ENCODE measurements at regions not wholly inside any gene's neighbourhood (a gene's known extent, or its start where the extent isn't known, plus 50 kb on each side); places are given as distances from the start of the nearest gene placed in this dataset.

DNA sequence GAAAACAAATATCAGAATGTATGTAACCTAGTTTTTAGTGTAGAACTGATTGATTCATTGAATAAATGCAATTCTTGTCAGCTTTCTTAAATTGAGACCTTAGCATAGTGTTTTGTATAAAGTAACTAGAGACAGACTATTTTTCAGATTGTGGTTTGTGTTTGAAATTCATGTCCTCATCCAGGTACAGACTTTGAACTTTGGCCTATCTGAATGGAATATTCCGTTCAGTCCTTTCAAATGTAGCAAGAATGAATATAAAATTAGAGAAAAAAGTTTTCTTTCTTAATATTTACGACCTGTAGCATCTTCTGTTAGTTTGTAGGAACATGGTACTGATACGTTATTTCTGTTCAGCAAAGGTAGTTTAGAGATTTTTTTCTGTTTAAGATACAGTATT lies 378.4 kb upstream of the RGS6 start:
- no peaks in the 10 kb centered on the region for H3K36me3 ChIP-seq
- H3K9me3 ChIP-seq = no peaks in the 10 kb centered on the region
- intact Hi-C loops (cut with DNase I; ENCODE audit: low total_unique reads) = no loop called here
- H3K27me3 ChIP-seq = no peaks in the 10 kb centered on the region
- no peak overlapping the region for H3K27ac ChIP-seq
- no peaks in the 10 kb centered on the region for H3K4me1 ChIP-seq
- TF ChIP-seq POLR2A (IDR thresholded peaks at IDR 0.05) = no peak
- TF ChIP-seq, protein P1, sequence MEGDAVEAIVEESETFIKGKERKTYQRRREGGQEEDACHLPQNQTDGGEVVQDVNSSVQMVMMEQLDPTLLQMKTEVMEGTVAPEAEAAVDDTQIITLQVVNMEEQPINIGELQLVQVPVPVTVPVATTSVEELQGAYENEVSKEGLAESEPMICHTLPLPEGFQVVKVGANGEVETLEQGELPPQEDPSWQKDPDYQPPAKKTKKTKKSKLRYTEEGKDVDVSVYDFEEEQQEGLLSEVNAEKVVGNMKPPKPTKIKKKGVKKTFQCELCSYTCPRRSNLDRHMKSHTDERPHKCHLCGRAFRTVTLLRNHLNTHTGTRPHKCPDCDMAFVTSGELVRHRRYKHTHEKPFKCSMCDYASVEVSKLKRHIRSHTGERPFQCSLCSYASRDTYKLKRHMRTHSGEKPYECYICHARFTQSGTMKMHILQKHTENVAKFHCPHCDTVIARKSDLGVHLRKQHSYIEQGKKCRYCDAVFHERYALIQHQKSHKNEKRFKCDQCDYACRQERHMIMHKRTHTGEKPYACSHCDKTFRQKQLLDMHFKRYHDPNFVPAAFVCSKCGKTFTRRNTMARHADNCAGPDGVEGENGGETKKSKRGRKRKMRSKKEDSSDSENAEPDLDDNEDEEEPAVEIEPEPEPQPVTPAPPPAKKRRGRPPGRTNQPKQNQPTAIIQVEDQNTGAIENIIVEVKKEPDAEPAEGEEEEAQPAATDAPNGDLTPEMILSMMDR (IDR thresholded peaks at IDR 0.05) = no peak
- DNase-seq = no peak
- H3K4me3 ChIP-seq = no peak overlapping the region

DNA sequence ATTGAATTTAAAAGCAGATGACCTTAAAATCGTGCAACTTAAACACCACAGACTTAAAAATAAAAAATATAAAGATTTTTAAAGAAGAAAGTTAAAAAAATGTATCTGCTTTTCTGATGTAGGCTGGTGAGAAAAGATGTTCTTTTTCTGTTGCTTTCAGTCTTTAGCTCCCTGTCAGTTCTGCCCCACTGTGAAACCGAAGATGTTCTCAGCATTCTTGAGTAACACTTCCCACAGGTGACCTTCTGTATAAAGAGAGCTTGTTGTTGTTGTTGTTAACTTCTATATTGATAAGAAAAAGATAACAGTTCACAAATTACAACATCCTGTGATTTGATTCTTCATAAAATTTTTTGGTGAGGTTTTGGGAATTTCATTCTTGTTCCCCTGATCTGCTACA lies 377.9 kb upstream of the RGS6 start:
- H3K27me3 ChIP-seq = no peaks in the 10 kb centered on the region
- no peak overlapping the region for H3K27ac ChIP-seq
- H3K36me3 ChIP-seq = no peaks in the 10 kb centered on the region
- no peak overlapping the region for H3K4me3 ChIP-seq
- TF ChIP-seq, protein P1 (IDR thresholded peaks at IDR 0.05) = no peak
- TF ChIP-seq POLR2A (IDR thresholded peaks at IDR 0.05) = no peak
- no peaks in the 10 kb centered on the region for H3K9me3 ChIP-seq
- no peaks in the 10 kb centered on the region for H3K4me1 ChIP-seq
- intact Hi-C loops (cut with DNase I; ENCODE audit: low total_unique reads) = no loop called here
- no peak for DNase-seq

DNA sequence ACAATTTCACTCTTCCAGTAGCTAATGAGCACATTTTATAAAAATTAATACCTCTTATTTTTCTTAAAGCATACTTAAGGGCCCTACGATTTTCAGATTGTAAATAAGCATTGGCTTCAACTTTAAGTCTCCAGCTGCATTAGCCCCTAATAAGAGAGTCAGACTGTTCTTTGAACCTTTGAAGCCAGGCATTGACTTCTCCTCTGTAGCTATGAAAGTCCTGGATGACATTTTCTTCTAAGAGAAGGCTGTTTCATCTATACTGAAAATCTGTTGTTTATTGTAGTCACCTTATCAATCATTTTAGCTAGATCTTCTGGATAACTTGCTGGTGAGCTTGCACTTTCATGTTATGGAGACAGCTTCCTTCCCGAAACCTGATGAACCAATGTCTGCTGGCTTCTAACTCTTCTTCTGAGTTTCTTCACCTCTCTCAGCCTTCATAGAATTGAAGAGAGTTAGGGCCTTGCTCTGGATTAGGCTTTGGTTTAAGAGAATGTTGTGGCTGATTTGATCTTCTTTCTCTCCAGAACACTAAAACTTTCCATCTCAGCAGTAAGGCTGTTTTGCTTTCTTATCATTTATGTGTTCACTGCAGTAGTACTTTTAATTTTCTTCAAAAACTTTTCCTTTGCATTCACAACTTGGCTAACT lies 377.1 kb upstream of the RGS6 start:
- intact Hi-C loops (cut with DNase I; ENCODE audit: low total_unique reads) = no loop called here
- H3K36me3 ChIP-seq = no peaks in the 10 kb centered on the region
- H3K4me1 ChIP-seq = no peaks in the 10 kb centered on the region

DNA sequence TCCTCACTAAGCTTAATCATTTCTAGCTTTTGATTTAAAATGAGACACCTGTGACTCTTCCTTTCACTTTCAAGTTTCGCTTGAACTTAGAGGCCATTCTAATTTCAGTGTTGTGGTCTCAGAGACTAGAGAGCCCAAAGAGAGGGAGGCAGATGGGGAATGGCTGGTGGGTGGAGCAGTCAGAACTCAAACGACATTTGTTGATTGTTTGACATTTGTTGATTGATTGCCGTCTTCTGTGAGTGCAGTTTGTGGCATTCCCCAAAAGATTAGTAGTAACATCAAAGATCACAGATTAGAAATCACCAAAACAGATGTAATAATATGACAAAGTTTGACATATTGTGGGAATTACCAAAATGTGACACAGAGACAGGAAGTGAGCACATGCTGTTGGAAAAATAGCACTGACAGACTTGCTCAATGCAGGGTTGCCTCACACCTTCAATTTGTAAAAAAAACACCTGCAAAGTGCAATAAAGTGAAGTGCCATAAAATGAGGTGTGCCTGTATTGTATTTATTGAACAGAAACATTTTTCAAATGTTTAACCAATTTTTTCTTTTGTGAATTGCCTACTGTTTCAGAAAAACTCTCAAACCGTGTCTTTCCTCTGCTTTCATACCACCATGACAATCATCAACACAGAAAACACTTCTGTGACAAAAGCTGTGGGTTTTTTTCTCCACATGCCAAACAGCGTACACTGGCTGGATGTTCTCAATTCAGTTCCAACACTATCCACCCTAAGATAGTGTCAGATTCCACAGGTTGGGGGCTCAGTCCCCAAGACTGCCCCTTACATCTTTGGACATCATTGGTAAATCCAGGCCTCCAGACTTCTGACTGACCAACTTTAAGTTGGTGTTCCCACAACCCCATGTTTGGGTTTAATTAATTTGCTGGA lies 376.3 kb upstream of the RGS6 start:
- Histone ChIP-seq H3K36me3 (no peaks in the 10 kb centered on the region), H3K27me3 (no peaks in the 10 kb centered on the region), H3K9me3 (no peaks in the 10 kb centered on the region), H3K4me3 (no peak overlapping the region), H3K27ac (no peak overlapping the region), H3K4me1 (no peaks in the 10 kb centered on the region)
- TF ChIP-seq, protein P1 (IDR thresholded peaks at IDR 0.05) = no peak
- TF ChIP-seq POLR2A (IDR thresholded peaks at IDR 0.05) = no peak
- no peak for DNase-seq
- intact Hi-C loops (cut with DNase I; ENCODE audit: low total_unique reads) = no loop called here

More for the DNA sequence above, 377.1 kb upstream of the RGS6 start:
- no peak for DNase-seq
- Histone ChIP-seq H3K4me3 (no peak overlapping the region), H3K27ac (no peak overlapping the region), H3K9me3 (no peaks in the 10 kb centered on the region), H3K27me3 (no peaks in the 10 kb centered on the region)
- TF ChIP-seq, protein P1 (IDR thresholded peaks at IDR 0.05) = no peak
- no peak for TF ChIP-seq POLR2A (IDR thresholded peaks at IDR 0.05)

DNA sequence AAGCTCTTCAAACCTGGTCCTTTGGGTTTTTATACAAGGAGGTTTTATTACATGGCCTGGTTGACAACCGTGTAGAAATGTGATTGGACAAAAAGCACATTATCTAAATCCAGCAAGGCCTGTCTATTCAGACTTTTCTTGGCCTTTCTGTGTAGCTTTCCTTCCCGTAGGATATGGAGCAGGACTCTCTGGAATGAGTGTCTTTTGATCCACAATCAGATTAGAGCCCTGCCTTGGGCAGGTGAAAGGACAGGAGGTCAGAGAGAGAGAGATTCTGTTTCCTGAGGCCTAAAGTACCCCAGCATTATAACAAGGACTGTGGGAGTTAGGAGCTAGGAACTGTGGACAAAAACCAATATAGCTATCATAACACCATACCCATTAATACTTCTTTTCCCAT lies 375.5 kb upstream of the RGS6 start:
- intact Hi-C loops (cut with DNase I; ENCODE audit: low total_unique reads) = no loop called here
- no peak for DNase-seq
- no peak overlapping the region for H3K4me3 ChIP-seq
- no peaks in the 10 kb centered on the region for H3K9me3 ChIP-seq
- H3K27ac ChIP-seq = no peak overlapping the region
- no peaks in the 10 kb centered on the region for H3K27me3 ChIP-seq
- no peaks in the 10 kb centered on the region for H3K36me3 ChIP-seq
- no peaks in the 10 kb centered on the region for H3K4me1 ChIP-seq
- TF ChIP-seq POLR2A (IDR thresholded peaks at IDR 0.05) = no peak
- TF ChIP-seq, protein P1 (IDR thresholded peaks at IDR 0.05) = no peak

Data from uterus (tissue), 3 donors.